ENCODE measurements at regions not wholly inside any gene's neighbourhood (a gene's known extent, or its start where the extent isn't known, plus 50 kb on each side); places are given as distances from the start of the nearest gene placed in this dataset.
"Not testable (repeated sequence)": the region's sequence is repeated elsewhere in the genome, so short reads cannot be mapped to it uniquely, and the experiment has no call there.

DNA sequence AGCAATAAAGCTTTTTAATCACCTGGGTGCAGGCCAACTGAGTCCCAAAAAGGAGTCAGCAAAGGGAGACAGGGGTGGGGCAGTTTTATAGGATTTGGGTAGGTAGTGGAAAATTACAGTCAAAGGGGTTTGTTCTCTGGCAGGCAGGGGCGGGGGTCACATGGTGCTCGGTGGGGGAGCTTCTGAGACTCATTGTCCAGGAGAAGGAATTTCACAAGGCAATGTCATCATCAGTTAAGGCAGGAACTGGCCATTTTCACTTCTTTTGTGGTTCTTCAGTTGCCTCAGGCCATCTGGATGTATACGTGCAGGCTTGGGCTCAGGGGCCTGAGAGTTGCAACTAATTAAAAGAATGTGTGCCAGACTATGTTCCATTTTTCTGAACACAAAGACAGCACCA is 147.5 kb upstream of the SCN7A start:
- TF ChIP-seq, protein P1, sequence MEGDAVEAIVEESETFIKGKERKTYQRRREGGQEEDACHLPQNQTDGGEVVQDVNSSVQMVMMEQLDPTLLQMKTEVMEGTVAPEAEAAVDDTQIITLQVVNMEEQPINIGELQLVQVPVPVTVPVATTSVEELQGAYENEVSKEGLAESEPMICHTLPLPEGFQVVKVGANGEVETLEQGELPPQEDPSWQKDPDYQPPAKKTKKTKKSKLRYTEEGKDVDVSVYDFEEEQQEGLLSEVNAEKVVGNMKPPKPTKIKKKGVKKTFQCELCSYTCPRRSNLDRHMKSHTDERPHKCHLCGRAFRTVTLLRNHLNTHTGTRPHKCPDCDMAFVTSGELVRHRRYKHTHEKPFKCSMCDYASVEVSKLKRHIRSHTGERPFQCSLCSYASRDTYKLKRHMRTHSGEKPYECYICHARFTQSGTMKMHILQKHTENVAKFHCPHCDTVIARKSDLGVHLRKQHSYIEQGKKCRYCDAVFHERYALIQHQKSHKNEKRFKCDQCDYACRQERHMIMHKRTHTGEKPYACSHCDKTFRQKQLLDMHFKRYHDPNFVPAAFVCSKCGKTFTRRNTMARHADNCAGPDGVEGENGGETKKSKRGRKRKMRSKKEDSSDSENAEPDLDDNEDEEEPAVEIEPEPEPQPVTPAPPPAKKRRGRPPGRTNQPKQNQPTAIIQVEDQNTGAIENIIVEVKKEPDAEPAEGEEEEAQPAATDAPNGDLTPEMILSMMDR (conservative IDR thresholded peaks at IDR 0.05; ENCODE audit: low read depth, low read length): not testable (repeated sequence)
- not testable (repeated sequence) for TF ChIP-seq EZH2 (IDR thresholded peaks at IDR 0.05; ENCODE audit: borderline replicate concordance, low read depth, low read length, poor library complexity, severe bottlenecking)
